HEK293T (cell line): ENCODE measurements at regions not wholly inside any gene's neighbourhood (a gene's known extent, or its start where the extent isn't known, plus 50 kb on each side); places are given as distances from the start of the nearest gene placed in this dataset.

ENCODE experiments used
- ARNT ChIP-seq: fragments of 450-650 bp; IDR thresholded peaks from 2 replicates; pipeline ENCODE4 v1.6.1; 2017; ENCODE audit warnings: mild to moderate bottlenecking
- BHLHE40 ChIP-seq: fragments of 450-650 bp; IDR thresholded peaks from 2 replicates; pipeline ENCODE4 v1.6.1; 2016; ENCODE audit warnings: mild to moderate bottlenecking, moderate library complexity, borderline replicate concordance
- HDGF ChIP-seq: fragments of 450-650 bp; IDR thresholded peaks from 2 replicates; pipeline ENCODE4 v1.6.1; 2017; ENCODE audit warnings: antibody characterized with exemption, borderline replicate concordance
- SP1 ChIP-seq: fragments of 450-650 bp; IDR thresholded peaks from 2 replicates; pipeline ENCODE4 v1.6.1; 2017

DNA sequence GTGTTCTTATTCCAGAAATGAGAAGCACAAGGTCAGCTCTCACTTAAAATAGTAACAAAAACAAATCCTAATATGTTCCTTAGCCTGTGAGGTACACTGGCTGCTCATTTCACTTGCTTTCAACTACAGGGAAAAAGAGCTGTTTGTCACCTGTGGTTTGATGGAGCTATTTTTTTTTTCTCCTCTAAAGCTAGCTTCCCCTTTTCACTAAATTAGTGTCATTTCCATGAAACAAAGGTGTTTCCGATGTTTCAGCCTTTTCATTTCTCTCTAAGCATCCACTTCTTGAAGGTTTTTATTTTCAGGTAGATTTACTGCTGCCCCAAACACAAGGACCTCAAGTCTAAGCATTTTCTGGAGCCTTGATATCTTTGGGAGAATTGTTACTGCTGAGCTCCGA, 148.6 kb downstream of the RBMX2 start:
- TF ChIP-seq ARNT: no peak
- TF ChIP-seq SP1: no peak
- no peak for TF ChIP-seq BHLHE40
- TF ChIP-seq HDGF: no peak
